ENCODE measurements at regions not wholly inside any gene's neighbourhood (a gene's known extent, or its start where the extent isn't known, plus 50 kb on each side); places are given as distances from the start of the nearest gene placed in this dataset.

GRCh38 chr17:70872103-70872502 lies 702.8 kb downstream of the KCNJ2 start:
- H3K36me3 ChIP-seq (ENCODE audit: insufficient read depth), result no peaks in the 10 kb centered on the region
- H3K27ac Mint-ChIP-seq, result no peak overlapping the region
- H3K27me3 Mint-ChIP-seq (ENCODE audit: insufficient read depth, low read depth, poor library complexity), result peaks cover 2% of the 10 kb centered on the region
- H3K4me1 ChIP-seq (ENCODE audit: insufficient read depth), result peaks cover 23% of the 10 kb centered on the region
- no peak overlapping the region for H2AFZ ChIP-seq
- no peaks in the 10 kb centered on the region for H3K27me3 ChIP-seq (ENCODE audit: insufficient read depth)
- no peak overlapping the region for H3K27ac ChIP-seq (ENCODE audit: low read depth)
- H3K79me2 ChIP-seq (replicated peaks; ENCODE audit: insufficient read depth), result no peaks in the 10 kb centered on the region
- H3K36me3 Mint-ChIP-seq (ENCODE audit: low read depth), result no peaks in the 10 kb centered on the region
- no peak for TF ChIP-seq ZNF114 (CRISPR knock-in tag; IDR thresholded peaks at IDR 0.05)
- no peak for TF ChIP-seq CREB1 (CRISPR knock-in tag; IDR thresholded peaks at IDR 0.05; ENCODE audit: low read depth)
- TF ChIP-seq POLR2AphosphoS5 (IDR thresholded peaks at IDR 0.05; ENCODE audit: low read depth), result no peak
- no peak for TF ChIP-seq ZNF331 (CRISPR knock-in tag; IDR thresholded peaks at IDR 0.05; ENCODE audit: low read depth)
- no peak for TF ChIP-seq CTCF (conservative IDR thresholded peaks at IDR 0.05; ENCODE audit: low read depth in 2 of 2)
- no peak for TF ChIP-seq EZH2phosphoT487 (IDR thresholded peaks at IDR 0.05; ENCODE audit: unreplicated experiment)
- no peak for TF ChIP-seq JUNB (IDR thresholded peaks at IDR 0.05; ENCODE audit: unreplicated experiment)
- no peak for TF ChIP-seq STAT1 (IDR thresholded peaks at IDR 0.05; ENCODE audit: unreplicated experiment)
- TF ChIP-seq NANOG (IDR thresholded peaks at IDR 0.05; ENCODE audit: borderline replicate concordance), result no peak
- TF ChIP-seq REST (IDR thresholded peaks at IDR 0.05; ENCODE audit: unreplicated experiment), result no peak
- H4K20me1 ChIP-seq (replicated peaks; ENCODE audit: insufficient read depth), result no peaks in the 10 kb centered on the region
- no peak overlapping the region for H3K4me3 Mint-ChIP-seq
- DNase-seq (ENCODE audit: low spot score) (no peak), ATAC-seq (no peak)
- no peaks in the 10 kb centered on the region for H3F3A ChIP-seq (replicated peaks; ENCODE audit: low read depth)
- H3K9me3 Mint-ChIP-seq, result no peaks in the 10 kb centered on the region
- H3K4me2 ChIP-seq, result no peak overlapping the region
- peaks cover 16% of the 10 kb centered on the region; the same call in 2 of the 3 replicates for H3K4me1 Mint-ChIP-seq
- H3K9me2 ChIP-seq (ENCODE audit: insufficient read depth), result no peaks in the 10 kb centered on the region
- no peak overlapping the region for H3K4me3 ChIP-seq

GRCh38 chr17:70875729-70876310 lies 706.5 kb downstream of the KCNJ2 start:
- no peak overlapping the region for H3K27ac Mint-ChIP-seq
- no peaks in the 10 kb centered on the region for H4K20me1 ChIP-seq (replicated peaks; ENCODE audit: insufficient read depth)
- no peaks in the 10 kb centered on the region for H3K9me2 ChIP-seq (ENCODE audit: insufficient read depth)
- H3K4me2 ChIP-seq, result no peak overlapping the region
- H3K4me1 Mint-ChIP-seq, result peaks cover 7% of the 10 kb centered on the region; the same call in 2 of the 3 replicates
- H3K4me1 ChIP-seq (ENCODE audit: insufficient read depth), result peaks cover 10% of the 10 kb centered on the region
- no peaks in the 10 kb centered on the region for H3K27me3 Mint-ChIP-seq (ENCODE audit: insufficient read depth, low read depth, poor library complexity)
- ATAC-seq (no peak), DNase-seq (ENCODE audit: low spot score) (no peak)
- H3K36me3 ChIP-seq (ENCODE audit: insufficient read depth), result no peaks in the 10 kb centered on the region
- no peak overlapping the region for H3K27ac ChIP-seq (ENCODE audit: low read depth)
- no peaks in the 10 kb centered on the region for H3F3A ChIP-seq (replicated peaks; ENCODE audit: low read depth)
- H2AFZ ChIP-seq, result no peak overlapping the region
- H3K36me3 Mint-ChIP-seq (ENCODE audit: low read depth), result no peaks in the 10 kb centered on the region
- no peaks in the 10 kb centered on the region for H3K79me2 ChIP-seq (replicated peaks; ENCODE audit: insufficient read depth)
- H3K4me3 Mint-ChIP-seq, result no peak overlapping the region
- no peaks in the 10 kb centered on the region for H3K9me3 Mint-ChIP-seq
- H3K27me3 ChIP-seq (ENCODE audit: insufficient read depth), result no peaks in the 10 kb centered on the region
- H3K4me3 ChIP-seq, result no peak overlapping the region
- TF ChIP-seq CREB1 (CRISPR knock-in tag; IDR thresholded peaks at IDR 0.05; ENCODE audit: low read depth) (no peak), POLR2AphosphoS5 (IDR thresholded peaks at IDR 0.05; ENCODE audit: low read depth) (no peak), ETS1 (IDR thresholded peaks at IDR 0.05) (no peak), ZNF331 (CRISPR knock-in tag; IDR thresholded peaks at IDR 0.05; ENCODE audit: low read depth) (no peak)

All from GM23338 (cell line).